ENCODE measurements at regions not wholly inside any gene's neighbourhood (a gene's known extent, or its start where the extent isn't known, plus 50 kb on each side); places are given as distances from the start of the nearest gene placed in this dataset.

DNA sequence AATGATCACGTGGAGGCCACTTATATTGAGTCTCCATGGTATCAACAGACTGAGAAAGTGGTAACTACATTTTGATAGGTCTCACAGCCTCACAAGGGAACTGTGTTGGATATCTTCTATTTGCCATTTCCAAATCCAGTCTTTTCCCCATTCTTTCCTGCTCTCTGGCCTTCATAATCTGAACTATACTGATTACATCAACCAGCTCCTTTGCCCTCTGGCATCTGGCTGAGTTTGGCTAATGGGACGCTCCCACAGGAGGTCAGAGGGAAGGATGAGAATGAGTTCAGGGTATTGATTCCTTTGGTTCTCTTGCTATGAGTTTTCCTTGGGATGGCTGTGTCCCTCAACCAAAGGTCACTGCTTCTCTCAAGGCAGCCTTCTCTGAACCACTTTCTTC lies 152.6 kb downstream of the RTL9 start:
- TF ChIP-seq, protein P1, sequence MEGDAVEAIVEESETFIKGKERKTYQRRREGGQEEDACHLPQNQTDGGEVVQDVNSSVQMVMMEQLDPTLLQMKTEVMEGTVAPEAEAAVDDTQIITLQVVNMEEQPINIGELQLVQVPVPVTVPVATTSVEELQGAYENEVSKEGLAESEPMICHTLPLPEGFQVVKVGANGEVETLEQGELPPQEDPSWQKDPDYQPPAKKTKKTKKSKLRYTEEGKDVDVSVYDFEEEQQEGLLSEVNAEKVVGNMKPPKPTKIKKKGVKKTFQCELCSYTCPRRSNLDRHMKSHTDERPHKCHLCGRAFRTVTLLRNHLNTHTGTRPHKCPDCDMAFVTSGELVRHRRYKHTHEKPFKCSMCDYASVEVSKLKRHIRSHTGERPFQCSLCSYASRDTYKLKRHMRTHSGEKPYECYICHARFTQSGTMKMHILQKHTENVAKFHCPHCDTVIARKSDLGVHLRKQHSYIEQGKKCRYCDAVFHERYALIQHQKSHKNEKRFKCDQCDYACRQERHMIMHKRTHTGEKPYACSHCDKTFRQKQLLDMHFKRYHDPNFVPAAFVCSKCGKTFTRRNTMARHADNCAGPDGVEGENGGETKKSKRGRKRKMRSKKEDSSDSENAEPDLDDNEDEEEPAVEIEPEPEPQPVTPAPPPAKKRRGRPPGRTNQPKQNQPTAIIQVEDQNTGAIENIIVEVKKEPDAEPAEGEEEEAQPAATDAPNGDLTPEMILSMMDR (IDR thresholded peaks at IDR 0.05) = no peak
- no peak for TF ChIP-seq POLR2A (IDR thresholded peaks at IDR 0.05)
